DOHH2 (cell line): ENCODE measurements at regions not wholly inside any gene's neighbourhood (a gene's known extent, or its start where the extent isn't known, plus 50 kb on each side); places are given as distances from the start of the nearest gene placed in this dataset.

Source experiments
- EZH2phosphoT487 ChIP-seq: fragments of 200-600 bp; sonication (generic); IDR thresholded peaks from 2 replicates; pipeline ENCODE4 v1.6.1; 2017; ENCODE audit warnings: borderline replicate concordance, mild to moderate bottlenecking, antibody characterized with exemption, low read length, moderate library complexity, mixed read lengths
- TF ChIP-seq, protein P1 (sequence below): fragments of 200-600 bp; sonication (generic); IDR thresholded peaks from one replicate; pipeline ENCODE4 v1.5.1; 2014; ENCODE audit warnings: antibody characterized with exemption, mild to moderate bottlenecking, low read depth, low read length; ENCODE audit not compliant: poor library complexity, severe bottlenecking

DNA sequence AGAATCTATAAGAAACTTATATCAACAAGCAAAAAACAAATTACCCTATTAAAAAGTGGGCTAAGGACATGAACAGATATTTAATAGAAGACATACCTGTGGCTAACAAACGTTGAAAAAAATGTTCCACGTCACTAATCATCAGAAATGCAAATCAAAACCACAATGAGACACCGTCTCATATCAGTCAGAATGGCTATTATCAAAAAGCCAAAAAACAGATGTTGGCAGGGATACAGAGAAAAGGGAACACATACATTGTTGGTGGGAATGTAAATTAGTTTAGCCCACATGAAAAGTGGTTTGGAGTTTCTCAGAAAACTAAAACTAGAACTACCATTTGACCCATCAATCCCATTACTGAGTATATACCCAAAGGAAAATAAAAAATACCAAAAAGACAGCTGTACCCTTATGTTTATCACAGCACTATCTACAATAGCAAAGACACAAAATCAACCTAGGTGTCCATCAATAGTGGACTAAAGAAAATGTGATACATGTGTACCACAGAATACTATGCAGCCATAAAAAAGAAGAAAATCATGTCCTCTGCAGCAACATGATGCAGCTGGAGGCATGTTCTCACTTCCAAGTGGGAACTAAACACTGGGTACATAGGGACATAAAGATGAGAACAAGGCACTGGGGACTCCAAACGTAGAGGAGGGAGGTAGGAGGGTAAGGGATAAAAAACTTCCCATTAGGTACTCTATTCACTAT, 83.8 kb upstream of the TMEM168 start:
- TF ChIP-seq, protein P1, sequence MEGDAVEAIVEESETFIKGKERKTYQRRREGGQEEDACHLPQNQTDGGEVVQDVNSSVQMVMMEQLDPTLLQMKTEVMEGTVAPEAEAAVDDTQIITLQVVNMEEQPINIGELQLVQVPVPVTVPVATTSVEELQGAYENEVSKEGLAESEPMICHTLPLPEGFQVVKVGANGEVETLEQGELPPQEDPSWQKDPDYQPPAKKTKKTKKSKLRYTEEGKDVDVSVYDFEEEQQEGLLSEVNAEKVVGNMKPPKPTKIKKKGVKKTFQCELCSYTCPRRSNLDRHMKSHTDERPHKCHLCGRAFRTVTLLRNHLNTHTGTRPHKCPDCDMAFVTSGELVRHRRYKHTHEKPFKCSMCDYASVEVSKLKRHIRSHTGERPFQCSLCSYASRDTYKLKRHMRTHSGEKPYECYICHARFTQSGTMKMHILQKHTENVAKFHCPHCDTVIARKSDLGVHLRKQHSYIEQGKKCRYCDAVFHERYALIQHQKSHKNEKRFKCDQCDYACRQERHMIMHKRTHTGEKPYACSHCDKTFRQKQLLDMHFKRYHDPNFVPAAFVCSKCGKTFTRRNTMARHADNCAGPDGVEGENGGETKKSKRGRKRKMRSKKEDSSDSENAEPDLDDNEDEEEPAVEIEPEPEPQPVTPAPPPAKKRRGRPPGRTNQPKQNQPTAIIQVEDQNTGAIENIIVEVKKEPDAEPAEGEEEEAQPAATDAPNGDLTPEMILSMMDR = no peak
- no peak for TF ChIP-seq EZH2phosphoT487
